CD4-positive, alpha-beta memory T cell (primary cell): ENCODE measurements at regions not wholly inside any gene's neighbourhood (a gene's known extent, or its start where the extent isn't known, plus 50 kb on each side); places are given as distances from the start of the nearest gene placed in this dataset.
"Not testable (repeated sequence)": the region's sequence is repeated elsewhere in the genome, so short reads cannot be mapped to it uniquely, and the experiment has no call there.

Experiments
- CTCF ChIA-PET: fragments of 350-600 bp; sonication (Branson Sonifier 250); formaldehyde crosslinking; loops from one replicate; lab custom pipeline; 2021; ENCODE audit warnings: inconsistent platforms; ENCODE audit not compliant: partially characterized antibody; lab: Charles Lee
- POLR2A ChIA-PET: fragments of 350-600 bp; sonication (Branson Sonifier 250); formaldehyde crosslinking; loops from one replicate; lab custom pipeline; 2021; ENCODE audit not compliant: partially characterized antibody; lab: Charles Lee
- DNase-seq, 5 donors: peaks; one replicate each; pipeline versions ENCODE4 v3.0.0 to v3.0.0-alpha.2; 2020 to 2022; ENCODE audit warnings: mixed read lengths in 1 of 5
- H3K27ac ChIP-seq: one replicate; pipeline ENCODE4 v1.7.0; 2013; ENCODE audit warnings: low read depth, low read length
- H3K27me3 ChIP-seq: 2 replicates; pipeline ENCODE4 v1.7.0; 2013; ENCODE audit warnings: mild to moderate bottlenecking, low read length, moderate library complexity; ENCODE audit not compliant: insufficient read depth
- H3K36me3 ChIP-seq: 2 replicates; pipeline ENCODE4 v1.7.0; 2013; ENCODE audit warnings: mild to moderate bottlenecking, low read length, moderate library complexity; ENCODE audit not compliant: insufficient read depth
- H3K4me1 ChIP-seq: 2 replicates; pipeline ENCODE4 v1.7.0; 2013; ENCODE audit warnings: mild to moderate bottlenecking, low read length, moderate library complexity; ENCODE audit not compliant: insufficient read depth
- H3K4me3 ChIP-seq, 2 donors: one replicate each; pipeline ENCODE4 v1.7.0; 2013; ENCODE audit warnings: low read length in 2 of 2, mild to moderate bottlenecking in 1 of 2
- H3K9me3 ChIP-seq, 2 donors: one replicate each; pipeline ENCODE4 v1.7.0; 2013; ENCODE audit warnings: low read length in 2 of 2, control low read depth in 1 of 2; ENCODE audit not compliant: control insufficient read depth in 1 of 2
- H3K27ac Mint-ChIP-seq, 7 donors: one replicate each; pipeline ENCODE4 v1.8.0; 2020 to 2021; ENCODE audit warnings: mixed read lengths in 7 of 7, mild to moderate bottlenecking in 6 of 7, inconsistent platforms in 3 of 7, moderate library complexity in 3 of 7
- H3K27me3 Mint-ChIP-seq, 2 donors: one replicate each; pipeline ENCODE4 v1.8.0; 2020 to 2021; ENCODE audit warnings: mixed read lengths in 2 of 2
- H3K36me3 Mint-ChIP-seq, 2 donors: one replicate each; pipeline ENCODE4 v1.8.0; 2020 to 2021; ENCODE audit warnings: mixed read lengths in 2 of 2, inconsistent platforms in 1 of 2, mild to moderate bottlenecking in 1 of 2
- H3K4me1 Mint-ChIP-seq, 4 donors: one replicate each; pipeline ENCODE4 v1.8.0; 2020 to 2021; ENCODE audit warnings: mixed read lengths in 4 of 4, mild to moderate bottlenecking in 1 of 4
- H3K4me3 Mint-ChIP-seq, 8 donors: one replicate each; pipeline ENCODE4 v1.8.0; 2020 to 2021; ENCODE audit warnings: mixed read lengths in 8 of 8, mild to moderate bottlenecking in 7 of 8, moderate library complexity in 6 of 8, inconsistent platforms in 3 of 8
- H3K9me3 Mint-ChIP-seq, 8 donors: one replicate each; pipeline ENCODE4 v1.8.0; 2020 to 2021; ENCODE audit warnings: mixed read lengths in 8 of 8, mild to moderate bottlenecking in 5 of 8, inconsistent platforms in 3 of 8, moderate library complexity in 1 of 8
- intact Hi-C: fragments of 100-400 bp; cut with micrococcal nuclease; formaldehyde crosslinking; loops from one replicate; pipeline ENCODE4 v1.15.1; 2023

DNA sequence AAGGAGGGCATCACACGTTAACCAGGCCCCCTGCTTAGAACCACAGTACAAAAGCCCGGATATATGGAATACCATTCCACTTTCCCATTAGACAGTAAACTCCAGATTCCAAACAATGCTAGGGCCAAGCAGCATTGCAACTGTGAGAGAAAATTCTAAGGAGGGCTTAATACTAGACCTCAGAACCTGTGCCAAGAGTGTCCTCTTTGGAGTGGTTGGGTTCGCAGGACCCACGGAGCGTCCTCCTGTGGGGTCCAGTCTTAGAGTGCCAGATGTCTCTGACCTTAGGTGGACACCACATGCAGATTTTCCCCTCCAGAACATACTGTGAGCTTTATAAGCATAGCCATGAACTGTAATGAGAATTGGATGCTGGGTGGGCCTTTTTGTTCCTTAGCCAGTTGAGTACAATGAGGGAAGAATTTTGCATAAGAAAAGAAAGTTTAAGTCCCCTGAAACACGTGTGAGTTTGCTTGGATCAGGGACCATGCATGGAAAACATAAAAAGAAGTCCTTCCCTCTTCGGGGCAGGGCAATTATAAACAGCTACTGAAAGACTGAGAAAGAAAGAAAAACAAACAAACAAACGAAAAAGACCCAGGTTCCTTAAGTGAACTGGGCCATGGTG is 325.7 kb downstream of the NEK10 start:
- intact Hi-C loops, result no loop called here
- Histone ChIP-seq H3K27ac (no peak overlapping the region), H3K9me3 (no peaks in the 10 kb centered on the region), H3K4me1 (no peaks in the 10 kb centered on the region), H3K36me3 (no peaks in the 10 kb centered on the region), H3K27me3 (no peaks in the 10 kb centered on the region), H3K4me3 (no peak overlapping the region)
- Mint-ChIP-seq H3K27me3 (no peaks in the 10 kb centered on the region), H3K27ac (no peak overlapping the region), H3K9me3 (peaks cover 0 to 2% (median 0%) of the 10 kb centered on the region in 8 donors), H3K4me1 (no peaks in the 10 kb centered on the region), H3K4me3 (no peak overlapping the region), H3K36me3 (no peaks in the 10 kb centered on the region)
- POLR2A ChIA-PET, result no interaction called here
- DNase-seq, result no peak
- CTCF ChIA-PET, result no interaction called here

DNA sequence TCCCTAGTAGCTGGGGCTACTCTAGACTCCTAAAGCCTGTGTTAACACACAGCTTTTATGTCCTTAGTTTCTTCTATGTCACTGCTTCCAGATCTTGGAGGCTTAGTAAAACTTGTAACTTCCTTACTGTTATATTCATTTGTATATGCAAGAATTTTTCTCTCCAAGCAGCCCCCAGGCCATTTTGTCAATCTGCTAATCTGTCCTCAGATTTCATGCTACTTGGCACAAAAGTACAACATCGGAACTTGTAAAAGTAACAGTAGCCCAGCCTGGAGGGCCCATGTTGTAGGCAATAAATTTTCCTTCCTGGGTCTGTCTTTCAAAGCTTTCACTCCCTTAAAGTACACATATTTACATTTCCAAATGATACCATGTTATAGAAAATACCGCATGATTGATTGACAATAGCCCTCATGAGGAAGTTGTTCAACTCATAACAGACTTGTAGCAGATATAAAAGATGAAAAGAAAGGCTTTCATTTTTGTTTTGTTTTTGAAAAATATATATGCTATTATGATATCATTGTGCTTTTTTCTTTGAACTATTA is 324.2 kb downstream of the NEK10 start:
- H3K27ac Mint-ChIP-seq, result no peak overlapping the region
- Histone ChIP-seq H3K4me3 (no peak overlapping the region), H3K4me1 (no peaks in the 10 kb centered on the region), H3K36me3 (no peaks in the 10 kb centered on the region), H3K9me3 (no peaks in the 10 kb centered on the region), H3K27me3 (no peaks in the 10 kb centered on the region), H3K27ac (no peak overlapping the region)
- ChIA-PET POLR2A (no interaction called here), CTCF (no interaction called here)
- no peak overlapping the region for H3K4me3 Mint-ChIP-seq
- peaks cover 0 to 4% (median 0%) of the 10 kb centered on the region in 8 donors for H3K9me3 Mint-ChIP-seq
- H3K4me1 Mint-ChIP-seq, result no peaks in the 10 kb centered on the region
- H3K27me3 Mint-ChIP-seq, result no peaks in the 10 kb centered on the region
- intact Hi-C loops, result no loop called here
- no peak for DNase-seq
- no peaks in the 10 kb centered on the region for H3K36me3 Mint-ChIP-seq

GRCh38 chr3:27046351-27046750 is 322.8 kb downstream of the NEK10 start:
- Mint-ChIP-seq H3K9me3 (peaks cover 0 to 5% (median 2%) of the 10 kb centered on the region in 8 donors), H3K27ac (no peak overlapping the region), H3K36me3 (no peaks in the 10 kb centered on the region), H3K27me3 (no peaks in the 10 kb centered on the region), H3K4me1 (no peaks in the 10 kb centered on the region), H3K4me3 (no peak overlapping the region)
- intact Hi-C loops, result no loop called here
- H3K4me3 ChIP-seq, result no peak overlapping the region
- no peaks in the 10 kb centered on the region for H3K36me3 ChIP-seq
- no peaks in the 10 kb centered on the region for H3K4me1 ChIP-seq
- ChIA-PET POLR2A (no interaction called here), CTCF (interaction anchor here (1.1 kb wide), 1 partner anchor 15 kb away, joined by 3 read pairs; no protein-coding TSS in a partner anchor)
- DNase-seq, result no peak
- H3K27me3 ChIP-seq, result no peaks in the 10 kb centered on the region
- H3K27ac ChIP-seq, result no peak overlapping the region
- H3K9me3 ChIP-seq, result no peaks in the 10 kb centered on the region

GRCh38 chr3:27049792-27050191 is 319.4 kb downstream of the NEK10 start:
- H3K9me3 Mint-ChIP-seq, result peaks cover 0 to 27% (median 19%) of the 10 kb centered on the region in 8 donors
- ChIA-PET CTCF (no interaction called here), POLR2A (no interaction called here)
- no peak for DNase-seq
- no peak overlapping the region for H3K4me3 Mint-ChIP-seq
- intact Hi-C loops, result no loop called here
- H3K36me3 Mint-ChIP-seq, result no peaks in the 10 kb centered on the region
- H3K9me3 ChIP-seq, result no peaks in the 10 kb centered on the region
- no peaks in the 10 kb centered on the region for H3K4me1 ChIP-seq
- no peak overlapping the region for H3K4me3 ChIP-seq
- H3K4me1 Mint-ChIP-seq, result no peaks in the 10 kb centered on the region
- no peaks in the 10 kb centered on the region for H3K27me3 Mint-ChIP-seq
- H3K27ac ChIP-seq, result no peak overlapping the region
- H3K27ac Mint-ChIP-seq, result no peak overlapping the region
- no peaks in the 10 kb centered on the region for H3K27me3 ChIP-seq
- H3K36me3 ChIP-seq, result no peaks in the 10 kb centered on the region

- H3K4me1 Mint-ChIP-seq, CTCF ChIA-PET, H3K4me3 ChIP-seq, POLR2A ChIA-PET, H3K36me3 Mint-ChIP-seq, intact Hi-C loops, H3K36me3 ChIP-seq, H3K27me3 ChIP-seq, H3K9me3 ChIP-seq, H3K4me3 Mint-ChIP-seq, H3K27me3 Mint-ChIP-seq, H3K27ac ChIP-seq, H3K4me1 ChIP-seq, H3K27ac Mint-ChIP-seq, DNase-seq: not testable (repeated sequence)
- H3K9me3 Mint-ChIP-seq, result peaks cover 0 to 29% (median 19%) of the 10 kb centered on the region in 8 donors
Observed at GRCh38 chr3:27051527-27051926, 317.7 kb downstream of the NEK10 start.

DNA sequence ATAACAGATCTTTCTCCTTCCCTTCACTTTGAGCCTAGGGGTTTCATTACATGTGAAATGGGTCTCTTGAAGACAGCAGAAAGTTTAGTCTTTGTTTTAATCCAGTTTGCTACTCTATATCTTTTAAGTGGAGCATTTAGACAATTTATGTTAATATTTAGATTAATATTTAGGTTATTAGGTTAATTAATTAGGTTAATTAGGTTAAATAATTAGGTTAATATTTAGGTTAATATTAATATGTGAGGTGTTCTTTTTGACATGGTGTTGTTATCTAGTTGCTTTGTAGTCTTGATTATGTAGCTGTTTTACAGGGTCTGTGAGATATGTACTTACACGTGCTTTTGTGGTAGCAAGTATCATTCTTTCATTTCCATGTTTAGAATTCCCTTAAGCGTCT is 312.9 kb downstream of the NEK10 start:
- Mint-ChIP-seq H3K36me3 (no peaks in the 10 kb centered on the region), H3K27ac (no peak overlapping the region), H3K4me1 (no peaks in the 10 kb centered on the region), H3K9me3 (peaks cover 6 to 37% (median 19%) of the 10 kb centered on the region in 8 donors), H3K27me3 (peaks cover 2 to 3% of the 10 kb centered on the region in 2 donors), H3K4me3 (no peak overlapping the region)
- H3K4me3 ChIP-seq, result no peak overlapping the region
- intact Hi-C loops, result no loop called here
- H3K4me1 ChIP-seq, result no peaks in the 10 kb centered on the region
- DNase-seq, result no peak
- CTCF ChIA-PET, result no interaction called here
- H3K27me3 ChIP-seq, result no peaks in the 10 kb centered on the region
- H3K36me3 ChIP-seq, result no peaks in the 10 kb centered on the region
- no peaks in the 10 kb centered on the region for H3K9me3 ChIP-seq
- no peak overlapping the region for H3K27ac ChIP-seq
- POLR2A ChIA-PET, result no interaction called here

GRCh38 chr3:27059489-27059888 is 309.7 kb downstream of the NEK10 start:
- H3K4me3 Mint-ChIP-seq, result no peak overlapping the region
- H3K4me1 Mint-ChIP-seq, result no peaks in the 10 kb centered on the region
- ChIA-PET POLR2A (no interaction called here), CTCF (no interaction called here)
- no peak overlapping the region for H3K27ac ChIP-seq
- H3K27me3 Mint-ChIP-seq, result peaks cover 3 to 4% of the 10 kb centered on the region in 2 donors
- H3K36me3 Mint-ChIP-seq, result no peaks in the 10 kb centered on the region
- no peaks in the 10 kb centered on the region for H3K27me3 ChIP-seq
- H3K27ac Mint-ChIP-seq, result no peak overlapping the region
- H3K4me3 ChIP-seq, result no peak overlapping the region
- no peaks in the 10 kb centered on the region for H3K4me1 ChIP-seq
- no peaks in the 10 kb centered on the region for H3K9me3 ChIP-seq
- peaks cover 0 to 17% (median 9%) of the 10 kb centered on the region in 8 donors for H3K9me3 Mint-ChIP-seq
- no peak for DNase-seq
- H3K36me3 ChIP-seq, result no peaks in the 10 kb centered on the region
- intact Hi-C loops, result no loop called here
